ENCODE measurements at regions not wholly inside any gene's neighbourhood (a gene's known extent, or its start where the extent isn't known, plus 50 kb on each side); places are given as distances from the start of the nearest gene placed in this dataset.

DNA sequence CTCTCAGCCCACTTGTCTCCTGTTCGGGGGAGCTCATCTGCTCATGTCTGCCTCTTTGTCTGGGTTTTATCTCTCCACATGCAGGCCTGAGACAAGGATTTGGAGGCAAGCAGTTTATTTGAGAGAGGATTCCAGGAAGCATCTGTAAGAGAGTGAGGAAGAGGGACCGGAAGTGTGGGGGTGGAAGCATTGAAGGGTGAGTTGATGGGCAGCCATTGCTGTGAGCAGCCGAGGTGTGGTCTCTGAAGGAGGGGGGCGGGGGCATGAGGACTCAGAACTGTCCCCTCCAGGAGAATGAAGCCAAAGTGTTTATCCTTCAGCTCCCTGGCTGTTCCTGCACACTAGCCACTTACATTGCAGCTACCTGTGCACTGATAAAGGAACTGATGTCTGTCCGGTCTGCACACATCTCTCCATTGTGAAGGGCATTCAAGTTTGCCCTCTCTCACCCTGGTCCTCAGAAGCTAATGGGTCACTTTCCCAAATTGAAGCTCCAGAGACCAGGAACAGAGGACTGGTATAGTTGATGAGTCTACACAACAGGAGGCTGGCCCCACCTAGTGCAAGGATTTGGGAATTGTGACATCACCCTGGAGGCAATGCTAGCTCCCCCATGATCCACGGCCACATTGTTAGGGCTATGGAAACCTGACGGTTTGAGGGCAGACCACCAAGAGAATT is 100.5 kb upstream of the FOXA2 start:
- H3K9ac ChIP-seq (ENCODE audit: low read length): no peak overlapping the region
- no peaks in the 10 kb centered on the region for H3K9me3 ChIP-seq (ENCODE audit: insufficient read depth, low read length)
- H3K4me3 ChIP-seq (ENCODE audit: insufficient read depth, low read length, poor library complexity, severe bottlenecking): no peak overlapping the region
- no peaks in the 10 kb centered on the region for H3K36me3 ChIP-seq (ENCODE audit: low read length)
- H2AFZ ChIP-seq (ENCODE audit: low read depth, low read length, severe bottlenecking): no peak overlapping the region
- no peaks in the 10 kb centered on the region for H3K27me3 ChIP-seq (ENCODE audit: low read length)
- H3F3A ChIP-seq (ENCODE audit: insufficient read depth): no peaks in the 10 kb centered on the region
- H3K27ac ChIP-seq (ENCODE audit: low read depth, low read length): no peak overlapping the region
- H3K9me2 ChIP-seq (replicated peaks; ENCODE audit: insufficient read depth, low read length): no peaks in the 10 kb centered on the region
- no peaks in the 10 kb centered on the region for H4K20me1 ChIP-seq (ENCODE audit: low read depth, low read length)
- TF ChIP-seq EZH2phosphoT487 (conservative IDR thresholded peaks at IDR 0.05; ENCODE audit: low read length): no peak
- TF ChIP-seq, protein P1, sequence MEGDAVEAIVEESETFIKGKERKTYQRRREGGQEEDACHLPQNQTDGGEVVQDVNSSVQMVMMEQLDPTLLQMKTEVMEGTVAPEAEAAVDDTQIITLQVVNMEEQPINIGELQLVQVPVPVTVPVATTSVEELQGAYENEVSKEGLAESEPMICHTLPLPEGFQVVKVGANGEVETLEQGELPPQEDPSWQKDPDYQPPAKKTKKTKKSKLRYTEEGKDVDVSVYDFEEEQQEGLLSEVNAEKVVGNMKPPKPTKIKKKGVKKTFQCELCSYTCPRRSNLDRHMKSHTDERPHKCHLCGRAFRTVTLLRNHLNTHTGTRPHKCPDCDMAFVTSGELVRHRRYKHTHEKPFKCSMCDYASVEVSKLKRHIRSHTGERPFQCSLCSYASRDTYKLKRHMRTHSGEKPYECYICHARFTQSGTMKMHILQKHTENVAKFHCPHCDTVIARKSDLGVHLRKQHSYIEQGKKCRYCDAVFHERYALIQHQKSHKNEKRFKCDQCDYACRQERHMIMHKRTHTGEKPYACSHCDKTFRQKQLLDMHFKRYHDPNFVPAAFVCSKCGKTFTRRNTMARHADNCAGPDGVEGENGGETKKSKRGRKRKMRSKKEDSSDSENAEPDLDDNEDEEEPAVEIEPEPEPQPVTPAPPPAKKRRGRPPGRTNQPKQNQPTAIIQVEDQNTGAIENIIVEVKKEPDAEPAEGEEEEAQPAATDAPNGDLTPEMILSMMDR (IDR thresholded peaks at IDR 0.05; ENCODE audit: insufficient read depth, low read length, poor library complexity, severe bottlenecking): no peak
- no peak overlapping the region for H3K4me2 ChIP-seq (ENCODE audit: low read depth, low read length, poor library complexity, severe bottlenecking)
- H3K79me2 ChIP-seq (ENCODE audit: insufficient read depth, low read length): no peaks in the 10 kb centered on the region

DNA sequence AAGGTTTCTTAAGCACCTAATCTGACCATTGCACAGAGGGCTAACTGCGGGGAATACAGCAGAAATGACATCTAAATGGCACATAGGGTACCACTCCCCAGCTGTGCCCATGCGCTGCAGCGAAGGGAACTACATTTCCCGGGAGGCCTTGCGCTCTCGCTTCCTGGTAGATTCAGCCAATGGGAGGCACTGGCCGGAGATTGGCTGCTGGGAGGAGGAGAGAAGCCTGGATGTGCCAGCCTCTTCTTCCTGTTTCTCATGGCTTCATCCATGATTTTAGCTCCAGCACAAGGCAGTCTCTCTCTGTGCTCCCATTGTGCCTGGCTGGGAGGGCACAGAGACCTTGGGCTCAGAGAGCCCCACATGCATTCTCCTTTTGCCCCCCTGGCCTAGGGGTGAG is 101.7 kb upstream of the FOXA2 start:
- no peak overlapping the region for H2AFZ ChIP-seq (ENCODE audit: low read depth, low read length, severe bottlenecking)
- no peaks in the 10 kb centered on the region for H3K9me3 ChIP-seq (ENCODE audit: insufficient read depth, low read length)
- H3K27me3 ChIP-seq (ENCODE audit: low read length): no peaks in the 10 kb centered on the region
- H3K4me2 ChIP-seq (ENCODE audit: low read depth, low read length, poor library complexity, severe bottlenecking): no peak overlapping the region
- no peaks in the 10 kb centered on the region for H3K36me3 ChIP-seq (ENCODE audit: low read length)
- H3K27ac ChIP-seq (ENCODE audit: low read depth, low read length): no peak overlapping the region
- no peak for TF ChIP-seq EZH2phosphoT487 (conservative IDR thresholded peaks at IDR 0.05; ENCODE audit: low read length)
- TF ChIP-seq, protein P1 (IDR thresholded peaks at IDR 0.05; ENCODE audit: insufficient read depth, low read length, poor library complexity, severe bottlenecking): no peak
- H3K9ac ChIP-seq (ENCODE audit: low read length): no peak overlapping the region
- H3K4me3 ChIP-seq (ENCODE audit: insufficient read depth, low read length, poor library complexity, severe bottlenecking): no peak overlapping the region
- H3K9me2 ChIP-seq (replicated peaks; ENCODE audit: insufficient read depth, low read length): no peaks in the 10 kb centered on the region
- H4K20me1 ChIP-seq (ENCODE audit: low read depth, low read length): no peaks in the 10 kb centered on the region
- no peaks in the 10 kb centered on the region for H3F3A ChIP-seq (ENCODE audit: insufficient read depth)
- no peaks in the 10 kb centered on the region for H3K79me2 ChIP-seq (ENCODE audit: insufficient read depth, low read length)

DNA sequence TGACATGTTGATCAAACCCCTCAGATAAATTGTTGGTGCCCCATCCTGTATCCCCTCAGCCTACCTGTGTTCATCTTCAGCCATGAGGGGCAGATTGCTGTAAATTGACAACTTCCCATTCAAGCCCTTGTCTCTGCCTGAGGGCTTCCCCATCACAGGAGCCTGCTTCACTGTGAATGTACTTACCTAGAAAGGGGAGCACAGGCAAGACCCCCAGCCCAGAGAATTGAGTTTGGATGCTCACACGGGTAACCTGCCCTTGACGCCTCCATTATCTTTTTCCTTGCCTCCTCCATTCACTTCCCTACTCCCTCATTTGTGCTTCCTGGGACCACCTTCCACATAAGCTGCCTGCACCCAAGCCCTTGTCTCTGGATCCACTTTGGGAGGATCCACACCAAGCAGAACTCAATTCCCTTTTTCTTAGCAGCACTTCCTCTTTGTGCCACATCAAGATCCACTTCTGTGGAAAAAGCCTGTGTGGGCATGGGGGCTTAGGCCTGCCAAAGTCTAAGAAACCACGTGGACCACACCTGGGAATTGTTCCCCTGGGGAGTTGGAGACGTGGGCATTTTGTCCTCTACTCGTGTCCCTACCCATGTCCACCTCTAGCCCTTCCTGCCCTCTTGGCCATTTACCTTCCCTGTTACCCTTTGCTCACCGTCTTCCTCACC is 103.4 kb upstream of the FOXA2 start:
- Histone ChIP-seq H3K4me2 (ENCODE audit: low read depth, low read length, poor library complexity, severe bottlenecking) (no peak overlapping the region), H3K27ac (ENCODE audit: low read depth, low read length) (no peak overlapping the region), H2AFZ (ENCODE audit: low read depth, low read length, severe bottlenecking) (no peak overlapping the region), H3K9me2 (replicated peaks; ENCODE audit: insufficient read depth, low read length) (no peaks in the 10 kb centered on the region), H3K9ac (ENCODE audit: low read length) (no peak overlapping the region), H3K36me3 (ENCODE audit: low read length) (no peaks in the 10 kb centered on the region), H3K9me3 (ENCODE audit: insufficient read depth, low read length) (no peaks in the 10 kb centered on the region), H3K4me3 (ENCODE audit: insufficient read depth, low read length, poor library complexity, severe bottlenecking) (no peak overlapping the region), H3K27me3 (ENCODE audit: low read length) (no peaks in the 10 kb centered on the region), H3F3A (ENCODE audit: insufficient read depth) (no peaks in the 10 kb centered on the region), H3K79me2 (ENCODE audit: insufficient read depth, low read length) (no peaks in the 10 kb centered on the region), H4K20me1 (ENCODE audit: low read depth, low read length) (no peaks in the 10 kb centered on the region)
- no peak for TF ChIP-seq EZH2phosphoT487 (conservative IDR thresholded peaks at IDR 0.05; ENCODE audit: low read length)
- TF ChIP-seq, protein P1 (IDR thresholded peaks at IDR 0.05; ENCODE audit: insufficient read depth, low read length, poor library complexity, severe bottlenecking): no peak

Measured in SU-DHL-6 (cell line).